Neural cell (in vitro differentiated cells): ENCODE measurements at regions not wholly inside any gene's neighbourhood (a gene's known extent, or its start where the extent isn't known, plus 50 kb on each side); places are given as distances from the start of the nearest gene placed in this dataset.

Experiments
- EP300 ChIP-seq: fragments of 450-650 bp; conservative IDR thresholded peaks from 2 replicates; pipeline ENCODE4 v1.6.1; 2014; ENCODE audit warnings: antibody characterized with exemption, mild to moderate bottlenecking, moderate library complexity; ENCODE audit not compliant: poor library complexity, severe bottlenecking
- EZH2 ChIP-seq: fragments of 200-600, 300-800 bp; shearing (Covaris generic), sonication (generic); IDR thresholded peaks from 2 replicates; pipeline ENCODE4 v1.6.1; 2014; ENCODE audit warnings: antibody characterized with exemption, low read length, borderline replicate concordance, mild to moderate bottlenecking; ENCODE audit not compliant: insufficient read depth, poor library complexity, severe bottlenecking
- MXI1 ChIP-seq: fragments of 450-650 bp; conservative IDR thresholded peaks from 2 replicates; pipeline ENCODE4 v1.6.1; 2014; ENCODE audit warnings: antibody characterized with exemption, mild to moderate bottlenecking; ENCODE audit not compliant: poor library complexity, severe bottlenecking
- POLR2AphosphoS5 ChIP-seq: IDR thresholded peaks from 2 replicates; pipeline ENCODE4 v1.6.1; 2012
- RAD21 ChIP-seq: fragments of 450-650 bp; conservative IDR thresholded peaks from 2 replicates; pipeline ENCODE4 v1.6.1; 2014; ENCODE audit warnings: antibody characterized with exemption, mild to moderate bottlenecking, moderate library complexity
- REST ChIP-seq: IDR thresholded peaks from 2 replicates; pipeline ENCODE4 v1.6.1; 2012; ENCODE audit warnings: borderline replicate concordance
- TAF1 ChIP-seq: IDR thresholded peaks from 2 replicates; pipeline ENCODE4 v1.6.1; 2012; ENCODE audit warnings: low read depth
- TF ChIP-seq, protein P1 (sequence below): fragments of 450-650 bp; IDR thresholded peaks from 2 replicates; pipeline ENCODE4 v1.5.1; 2014; ENCODE audit warnings: antibody characterized with exemption, mild to moderate bottlenecking, moderate library complexity; ENCODE audit not compliant: poor library complexity, severe bottlenecking

DNA sequence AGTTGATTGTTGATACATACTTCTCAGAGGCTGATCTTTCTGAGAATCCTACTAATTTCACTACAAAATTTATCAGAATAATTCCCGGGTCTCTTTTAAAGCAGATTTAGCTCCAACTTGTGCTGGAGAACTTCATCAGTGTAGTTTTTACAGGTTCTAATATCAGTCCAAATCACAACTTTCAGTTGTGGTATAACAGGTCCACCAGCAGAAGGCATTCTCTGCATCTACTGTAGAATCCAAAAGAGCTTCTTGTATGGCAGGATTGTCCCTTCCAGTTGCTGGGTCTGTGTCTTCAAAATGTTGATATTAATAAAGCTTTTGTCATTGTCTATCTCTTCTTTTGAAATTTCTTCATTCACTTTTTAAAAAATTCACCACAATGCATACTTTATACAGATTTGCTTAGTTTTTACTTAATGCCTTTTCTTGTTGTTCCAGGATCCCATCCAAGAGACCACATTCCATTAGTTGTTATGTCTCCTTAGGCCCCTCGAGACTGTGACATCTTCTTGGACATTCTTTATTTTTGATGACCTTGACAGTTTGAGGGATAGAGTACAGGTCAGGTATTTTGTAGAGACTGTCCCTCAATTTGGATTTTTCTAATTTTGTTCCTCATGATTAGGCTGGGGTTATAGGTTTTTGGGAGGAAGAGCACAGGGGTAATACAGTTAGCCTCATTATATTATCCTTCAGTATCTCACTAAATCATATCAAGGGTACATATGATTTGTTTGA is 490.5 kb upstream of the MEX3C start:
- TF ChIP-seq POLR2AphosphoS5 (no peak), RAD21 (no peak), EZH2 (no peak), REST (no peak), TAF1 (no peak), EP300 (no peak), MXI1 (no peak)
- TF ChIP-seq, protein P1, sequence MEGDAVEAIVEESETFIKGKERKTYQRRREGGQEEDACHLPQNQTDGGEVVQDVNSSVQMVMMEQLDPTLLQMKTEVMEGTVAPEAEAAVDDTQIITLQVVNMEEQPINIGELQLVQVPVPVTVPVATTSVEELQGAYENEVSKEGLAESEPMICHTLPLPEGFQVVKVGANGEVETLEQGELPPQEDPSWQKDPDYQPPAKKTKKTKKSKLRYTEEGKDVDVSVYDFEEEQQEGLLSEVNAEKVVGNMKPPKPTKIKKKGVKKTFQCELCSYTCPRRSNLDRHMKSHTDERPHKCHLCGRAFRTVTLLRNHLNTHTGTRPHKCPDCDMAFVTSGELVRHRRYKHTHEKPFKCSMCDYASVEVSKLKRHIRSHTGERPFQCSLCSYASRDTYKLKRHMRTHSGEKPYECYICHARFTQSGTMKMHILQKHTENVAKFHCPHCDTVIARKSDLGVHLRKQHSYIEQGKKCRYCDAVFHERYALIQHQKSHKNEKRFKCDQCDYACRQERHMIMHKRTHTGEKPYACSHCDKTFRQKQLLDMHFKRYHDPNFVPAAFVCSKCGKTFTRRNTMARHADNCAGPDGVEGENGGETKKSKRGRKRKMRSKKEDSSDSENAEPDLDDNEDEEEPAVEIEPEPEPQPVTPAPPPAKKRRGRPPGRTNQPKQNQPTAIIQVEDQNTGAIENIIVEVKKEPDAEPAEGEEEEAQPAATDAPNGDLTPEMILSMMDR, result no peak
